Right atrium auricular region (tissue), 2 donors: ENCODE measurements at regions not wholly inside any gene's neighbourhood (a gene's known extent, or its start where the extent isn't known, plus 50 kb on each side); places are given as distances from the start of the nearest gene placed in this dataset.

Experiments
- DNase-seq: peaks from one replicate; pipeline ENCODE4 v3.0.0-alpha.2; 2019; ENCODE audit warnings: low spot score
- H3K27ac ChIP-seq, 2 donors: fragments of 200-600 bp; sonication (generic); 1 replicate in 1 of 2; 2 replicates in 1 of 2; pipeline ENCODE4 v1.5.1; 2016 to 2019
- H3K27me3 ChIP-seq, 2 donors: fragments of 200-600 bp; sonication (generic); one replicate each; pipeline versions ENCODE4 v1.5.1 to v1.6.0; 2017 to 2019
- H3K36me3 ChIP-seq: fragments of 200-600 bp; sonication (generic); one replicate; pipeline ENCODE4 v1.5.1; 2016
- H3K4me1 ChIP-seq, 2 donors: fragments of 200-600 bp; sonication (generic); one replicate each; pipeline versions ENCODE4 v1.5.1 to v1.6.0; 2017 to 2019
- H3K4me3 ChIP-seq, 2 donors: fragments of 200-600 bp; sonication (generic); 1 replicate in 1 of 2; 2 replicates in 1 of 2; pipeline ENCODE4 v1.5.1; 2017 to 2019; ENCODE audit warnings: mild to moderate bottlenecking in 1 of 2, moderate library complexity in 1 of 2
- H3K9me3 ChIP-seq, 2 donors: fragments of 200-600 bp; sonication (generic); one replicate each; pipeline ENCODE4 v1.5.1; 2019
- TF ChIP-seq, protein P1 (sequence below), 2 donors: fragments of 200-600 bp; sonication (generic); IDR thresholded peaks; one replicate each; pipeline ENCODE4 v1.5.1; 2019; ENCODE audit warnings: antibody characterized with exemption in 2 of 2

DNA sequence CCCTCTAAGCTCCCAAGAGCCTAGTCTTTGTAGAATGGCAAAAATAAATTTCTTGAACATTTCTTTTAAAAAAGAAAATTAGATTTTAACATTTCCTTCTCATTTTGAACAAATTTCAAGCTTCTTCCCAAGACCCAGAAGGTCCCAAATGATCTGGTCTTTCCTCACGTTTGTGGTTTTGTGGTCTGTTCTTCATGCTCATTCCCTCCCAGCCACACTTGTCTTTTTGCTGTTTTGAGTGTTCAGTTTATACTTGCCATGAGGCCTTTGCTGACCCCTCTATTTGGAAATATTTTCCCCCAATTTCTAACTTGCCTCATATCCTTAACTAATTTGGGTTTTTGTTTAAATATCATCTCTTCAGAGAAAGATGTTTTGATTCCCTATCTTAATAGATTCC lies 133.4 kb upstream of the PAPPA start:
- H3K4me1 ChIP-seq = no peaks in the 10 kb centered on the region
- no peaks in the 10 kb centered on the region for H3K27me3 ChIP-seq
- no peaks in the 10 kb centered on the region for H3K9me3 ChIP-seq
- no peak overlapping the region for H3K27ac ChIP-seq
- no peaks in the 10 kb centered on the region for H3K36me3 ChIP-seq
- H3K4me3 ChIP-seq = no peak overlapping the region
- TF ChIP-seq, protein P1, sequence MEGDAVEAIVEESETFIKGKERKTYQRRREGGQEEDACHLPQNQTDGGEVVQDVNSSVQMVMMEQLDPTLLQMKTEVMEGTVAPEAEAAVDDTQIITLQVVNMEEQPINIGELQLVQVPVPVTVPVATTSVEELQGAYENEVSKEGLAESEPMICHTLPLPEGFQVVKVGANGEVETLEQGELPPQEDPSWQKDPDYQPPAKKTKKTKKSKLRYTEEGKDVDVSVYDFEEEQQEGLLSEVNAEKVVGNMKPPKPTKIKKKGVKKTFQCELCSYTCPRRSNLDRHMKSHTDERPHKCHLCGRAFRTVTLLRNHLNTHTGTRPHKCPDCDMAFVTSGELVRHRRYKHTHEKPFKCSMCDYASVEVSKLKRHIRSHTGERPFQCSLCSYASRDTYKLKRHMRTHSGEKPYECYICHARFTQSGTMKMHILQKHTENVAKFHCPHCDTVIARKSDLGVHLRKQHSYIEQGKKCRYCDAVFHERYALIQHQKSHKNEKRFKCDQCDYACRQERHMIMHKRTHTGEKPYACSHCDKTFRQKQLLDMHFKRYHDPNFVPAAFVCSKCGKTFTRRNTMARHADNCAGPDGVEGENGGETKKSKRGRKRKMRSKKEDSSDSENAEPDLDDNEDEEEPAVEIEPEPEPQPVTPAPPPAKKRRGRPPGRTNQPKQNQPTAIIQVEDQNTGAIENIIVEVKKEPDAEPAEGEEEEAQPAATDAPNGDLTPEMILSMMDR (IDR thresholded peaks at IDR 0.05) = no peak
- no peak for DNase-seq

DNA sequence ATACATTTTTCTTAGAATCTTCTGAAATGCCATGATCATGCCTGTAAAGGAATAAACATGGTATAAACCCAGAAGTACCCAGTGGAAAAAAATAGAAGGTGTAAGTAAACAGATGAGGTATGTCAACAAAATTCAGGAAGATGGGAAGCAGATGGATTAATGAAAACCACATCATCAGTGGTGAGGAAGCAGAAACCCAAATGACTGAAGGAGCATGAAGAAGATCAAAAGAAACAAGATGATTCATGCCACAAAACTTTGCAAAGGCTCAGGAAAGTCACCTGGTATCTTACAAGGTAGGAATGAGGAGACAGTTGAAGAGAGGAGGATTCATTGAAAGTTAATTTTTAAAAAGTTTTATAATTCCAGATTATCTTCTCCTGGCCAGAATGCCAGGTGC lies 132.8 kb upstream of the PAPPA start:
- Histone ChIP-seq H3K9me3 (no peaks in the 10 kb centered on the region), H3K4me3 (no peak overlapping the region), H3K27me3 (no peaks in the 10 kb centered on the region), H3K36me3 (no peaks in the 10 kb centered on the region), H3K27ac (no peak overlapping the region), H3K4me1 (no peaks in the 10 kb centered on the region)
- no peak for DNase-seq
- TF ChIP-seq, protein P1 (IDR thresholded peaks at IDR 0.05) = no peak

- no peaks in the 10 kb centered on the region for H3K27me3 ChIP-seq
- H3K4me1 ChIP-seq = no peaks in the 10 kb centered on the region
- TF ChIP-seq, protein P1 (IDR thresholded peaks at IDR 0.05) = no peak
- H3K27ac ChIP-seq = no peak overlapping the region
- DNase-seq = no peak
- H3K36me3 ChIP-seq = no peaks in the 10 kb centered on the region
- no peak overlapping the region for H3K4me3 ChIP-seq
- peaks cover 0 to 16% of the 10 kb centered on the region in 2 donors for H3K9me3 ChIP-seq
Observed at GRCh38 chr9:116027096-116027495, 126.5 kb upstream of the PAPPA start.

- no peak for DNase-seq
- H3K4me3 ChIP-seq = no peak overlapping the region
Observed at GRCh38 chr9:116027511-116027910, 126.1 kb upstream of the PAPPA start.

DNA sequence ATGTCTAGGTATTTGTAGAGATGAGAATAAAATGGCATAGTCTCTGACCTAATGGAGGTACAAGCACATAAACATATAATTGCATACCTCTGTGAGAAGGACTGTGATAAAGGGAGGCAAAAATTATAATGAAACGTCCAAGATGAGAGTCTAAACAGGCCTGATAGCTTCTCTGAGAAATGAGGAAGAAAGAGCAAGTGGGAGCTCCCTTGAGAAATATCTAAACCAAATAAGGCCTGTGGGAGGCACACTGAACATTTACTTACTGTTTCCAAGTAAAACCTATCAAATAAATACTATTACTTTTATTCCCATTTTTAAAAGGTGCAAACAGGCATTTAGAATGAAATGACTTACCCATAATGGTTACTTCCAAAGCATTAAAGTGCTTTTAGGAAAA lies 125.6 kb upstream of the PAPPA start:
- Histone ChIP-seq H3K27ac (no peak overlapping the region), H3K9me3 (peaks cover 0 to 16% of the 10 kb centered on the region in 2 donors), H3K27me3 (no peaks in the 10 kb centered on the region), H3K4me1 (no peaks in the 10 kb centered on the region), H3K4me3 (no peak overlapping the region), H3K36me3 (no peaks in the 10 kb centered on the region)
- TF ChIP-seq, protein P1 (IDR thresholded peaks at IDR 0.05) = no peak
- DNase-seq = no peak

More at GRCh38 chr9:116027511-116027910, 126.1 kb upstream of the PAPPA start:
- Histone ChIP-seq H3K36me3 (no peaks in the 10 kb centered on the region), H3K9me3 (peaks cover 0 to 16% of the 10 kb centered on the region in 2 donors), H3K27me3 (no peaks in the 10 kb centered on the region), H3K27ac (no peak overlapping the region), H3K4me1 (no peaks in the 10 kb centered on the region)
- TF ChIP-seq, protein P1 (IDR thresholded peaks at IDR 0.05) = no peak

GRCh38 chr9:116030517-116030916 lies 123.1 kb upstream of the PAPPA start:
- no peak overlapping the region for H3K4me3 ChIP-seq
- DNase-seq = no peak
- H3K9me3 ChIP-seq = peaks cover 0 to 16% of the 10 kb centered on the region in 2 donors
- no peak overlapping the region for H3K27ac ChIP-seq
- no peaks in the 10 kb centered on the region for H3K36me3 ChIP-seq
- TF ChIP-seq, protein P1 (IDR thresholded peaks at IDR 0.05) = no peak
- H3K27me3 ChIP-seq = no peaks in the 10 kb centered on the region
- H3K4me1 ChIP-seq = no peaks in the 10 kb centered on the region
